GM23338 (cell line): ENCODE measurements at regions not wholly inside any gene's neighbourhood (a gene's known extent, or its start where the extent isn't known, plus 50 kb on each side); places are given as distances from the start of the nearest gene placed in this dataset.
"Not testable (repeated sequence)": the region's sequence is repeated elsewhere in the genome, so short reads cannot be mapped to it uniquely, and the experiment has no call there.

Experiments
- ATAC-seq: fragments of 200-7000 bp; cut with Tn5 transposase; 3 replicates; pipeline ENCODE4 v1.9.1; 2020
- DNase-seq: peaks from one replicate; pipeline ENCODE4 v3.0.0-alpha.2; 2015; ENCODE audit warnings: low spot score
- H2AFZ ChIP-seq: fragments of 200-600 bp; sonication (generic); 2 replicates; pipeline ENCODE4 v1.8.0; 2016; ENCODE audit warnings: antibody characterized with exemption, mild to moderate bottlenecking, moderate library complexity
- H3F3A ChIP-seq: fragments of 200-600 bp; sonication (generic); replicated peaks from 2 replicates; pipeline ENCODE4 v1.8.0; 2017; ENCODE audit warnings: antibody characterized with exemption, mixed run types, low read depth
- H3K27ac ChIP-seq: fragments of 200-600 bp; sonication (generic); 2 replicates; pipeline ENCODE4 v1.6.1; 2016; ENCODE audit warnings: low read depth
- H3K27me3 ChIP-seq: fragments of 200-600 bp; sonication (generic); 2 replicates; pipeline ENCODE4 v1.8.0; 2016; ENCODE audit warnings: mild to moderate bottlenecking, mixed run types, moderate library complexity; ENCODE audit not compliant: insufficient read depth
- H3K36me3 ChIP-seq: fragments of 200-600 bp; sonication (generic); 2 replicates; pipeline ENCODE4 v1.8.0; 2016; ENCODE audit warnings: mild to moderate bottlenecking; ENCODE audit not compliant: insufficient read depth
- H3K4me1 ChIP-seq: fragments of 200-600 bp; sonication (generic); 2 replicates; pipeline ENCODE4 v1.8.0; 2016; ENCODE audit warnings: mild to moderate bottlenecking, moderate library complexity; ENCODE audit not compliant: insufficient read depth
- H3K4me2 ChIP-seq: fragments of 200-600 bp; sonication (generic); 2 replicates; pipeline ENCODE4 v1.7.1; 2017; ENCODE audit warnings: mixed run types
- H3K4me3 ChIP-seq: fragments of 200-600 bp; sonication (generic); 2 replicates; pipeline ENCODE4 v1.6.1; 2016; ENCODE audit warnings: mixed run types
- H3K79me2 ChIP-seq: fragments of 200-600 bp; sonication (generic); replicated peaks from 2 replicates; pipeline ENCODE4 v1.8.0; 2017; ENCODE audit warnings: mild to moderate bottlenecking; ENCODE audit not compliant: insufficient read depth
- H3K9me2 ChIP-seq: fragments of 200-600 bp; sonication (generic); 2 replicates; pipeline ENCODE4 v1.8.0; 2017; ENCODE audit not compliant: insufficient read depth
- H4K20me1 ChIP-seq: fragments of 200-600 bp; sonication (generic); replicated peaks from 2 replicates; pipeline ENCODE4 v1.8.0; 2017; ENCODE audit warnings: mild to moderate bottlenecking; ENCODE audit not compliant: insufficient read depth
- H3K27ac Mint-ChIP-seq: 2 replicates; pipeline ENCODE4 v1.8.0; 2020; ENCODE audit warnings: inconsistent platforms, mild to moderate bottlenecking, moderate library complexity, mixed read lengths
- H3K27me3 Mint-ChIP-seq: 3 replicates; pipeline ENCODE4 v1.8.0; 2022; ENCODE audit warnings: low read depth, mild to moderate bottlenecking, moderate library complexity, mixed read lengths, inconsistent platforms; ENCODE audit not compliant: insufficient read depth, poor library complexity
- H3K36me3 Mint-ChIP-seq: 3 replicates; pipeline ENCODE4 v1.8.0; 2021; ENCODE audit warnings: low read depth, mild to moderate bottlenecking, inconsistent platforms, moderate library complexity, mixed read lengths
- H3K4me1 Mint-ChIP-seq: 3 replicates; pipeline ENCODE4 v1.8.0; 2020; ENCODE audit warnings: mild to moderate bottlenecking, inconsistent platforms, mixed read lengths
- H3K4me3 Mint-ChIP-seq: 3 replicates; pipeline ENCODE4 v1.8.0; 2021; ENCODE audit warnings: moderate library complexity, mild to moderate bottlenecking, inconsistent platforms, mixed read lengths
- H3K9me3 Mint-ChIP-seq: 3 replicates; pipeline ENCODE4 v1.8.0; 2020; ENCODE audit warnings: moderate library complexity, mild to moderate bottlenecking, inconsistent platforms, mixed read lengths
- TF ChIP-seq, protein P1 (sequence below), 2 experiments: fragments of 200-600 bp in 1 of 2; sonication (generic) in 1 of 2; conservative IDR thresholded peaks; 2 replicates each; pipeline versions ENCODE4 v1.5.1 to v1.6.1; 2016 to 2017; ENCODE audit warnings: antibody characterized with exemption in 2 of 2, low read depth in 2 of 2, mild to moderate bottlenecking in 2 of 2, moderate library complexity in 1 of 2
- TF ChIP-seq, protein P2 (sequence below): IDR thresholded peaks from one replicate; pipeline ENCODE4 v1.6.1; 2018; ENCODE audit warnings: antibody characterized with exemption; ENCODE audit not compliant: unreplicated experiment

DNA sequence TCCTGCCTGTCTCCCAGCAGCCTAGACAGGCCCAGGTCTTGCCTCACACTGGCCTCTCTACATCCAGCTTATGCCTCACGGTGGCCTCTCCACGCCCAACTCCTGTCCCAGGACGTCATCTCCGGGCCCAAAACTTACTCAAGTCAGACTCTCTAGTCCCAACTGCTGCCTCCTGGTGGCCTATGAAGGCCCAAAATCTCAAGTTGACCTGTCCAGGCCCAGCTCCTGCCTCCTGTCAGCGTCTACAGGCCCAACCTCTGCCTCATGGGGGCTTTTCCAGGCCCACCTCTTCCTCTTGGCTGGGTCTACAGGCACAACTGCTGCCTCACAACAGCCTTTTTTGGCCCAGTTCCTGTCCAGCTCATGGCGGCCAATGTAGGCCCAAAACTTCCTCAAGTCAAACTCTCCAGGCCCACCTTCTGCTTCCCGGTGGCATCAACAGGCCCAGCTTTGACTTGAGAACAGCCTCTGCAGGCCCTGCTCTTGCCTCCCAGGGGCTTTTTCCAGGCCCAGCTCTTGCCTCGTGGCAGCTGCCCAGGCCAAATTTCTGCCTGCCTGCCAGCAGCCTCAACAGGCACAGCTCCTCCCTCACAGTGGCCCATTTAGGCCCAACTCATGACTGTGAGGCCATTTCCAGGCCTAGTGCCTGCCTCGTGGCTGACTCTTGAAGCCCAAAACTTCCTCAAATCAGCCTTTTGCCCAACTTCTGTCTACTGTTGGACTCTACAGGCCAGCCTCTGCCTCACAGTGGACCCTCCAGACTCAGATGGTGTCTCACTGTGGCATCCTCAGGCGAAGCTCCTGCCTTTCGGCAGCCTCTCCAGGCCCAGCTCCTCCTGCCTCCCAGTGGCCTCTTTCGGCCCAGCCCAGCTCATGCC, 89.8 kb upstream of the PRDM7 start:
- not testable (repeated sequence) for H3F3A ChIP-seq, ATAC-seq, H3K4me1 ChIP-seq, H3K36me3 ChIP-seq, H3K4me3 ChIP-seq, H3K4me1 Mint-ChIP-seq, H3K27me3 Mint-ChIP-seq, H3K9me3 Mint-ChIP-seq, H3K27ac ChIP-seq, H3K27me3 ChIP-seq, H3K79me2 ChIP-seq, H3K9me2 ChIP-seq, H3K4me2 ChIP-seq, H3K36me3 Mint-ChIP-seq, H3K27ac Mint-ChIP-seq, H4K20me1 ChIP-seq, H2AFZ ChIP-seq, H3K4me3 Mint-ChIP-seq
- DNase-seq: peak; percentile 0
- TF ChIP-seq, protein P1, sequence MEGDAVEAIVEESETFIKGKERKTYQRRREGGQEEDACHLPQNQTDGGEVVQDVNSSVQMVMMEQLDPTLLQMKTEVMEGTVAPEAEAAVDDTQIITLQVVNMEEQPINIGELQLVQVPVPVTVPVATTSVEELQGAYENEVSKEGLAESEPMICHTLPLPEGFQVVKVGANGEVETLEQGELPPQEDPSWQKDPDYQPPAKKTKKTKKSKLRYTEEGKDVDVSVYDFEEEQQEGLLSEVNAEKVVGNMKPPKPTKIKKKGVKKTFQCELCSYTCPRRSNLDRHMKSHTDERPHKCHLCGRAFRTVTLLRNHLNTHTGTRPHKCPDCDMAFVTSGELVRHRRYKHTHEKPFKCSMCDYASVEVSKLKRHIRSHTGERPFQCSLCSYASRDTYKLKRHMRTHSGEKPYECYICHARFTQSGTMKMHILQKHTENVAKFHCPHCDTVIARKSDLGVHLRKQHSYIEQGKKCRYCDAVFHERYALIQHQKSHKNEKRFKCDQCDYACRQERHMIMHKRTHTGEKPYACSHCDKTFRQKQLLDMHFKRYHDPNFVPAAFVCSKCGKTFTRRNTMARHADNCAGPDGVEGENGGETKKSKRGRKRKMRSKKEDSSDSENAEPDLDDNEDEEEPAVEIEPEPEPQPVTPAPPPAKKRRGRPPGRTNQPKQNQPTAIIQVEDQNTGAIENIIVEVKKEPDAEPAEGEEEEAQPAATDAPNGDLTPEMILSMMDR (conservative IDR thresholded peaks at IDR 0.05; ENCODE audit: low read depth in 2 of 2): peak; percentile 5 to 31; a peak in 1 of 4 replicates

GRCh38 chr16:90151027-90151426, 73.9 kb upstream of the PRDM7 start:
- not testable (repeated sequence) for H3K9me2 ChIP-seq, H3K4me1 ChIP-seq, ATAC-seq, H3K27ac ChIP-seq, H3K36me3 ChIP-seq, H3F3A ChIP-seq, H3K36me3 Mint-ChIP-seq, DNase-seq, H3K27me3 Mint-ChIP-seq, H3K4me3 Mint-ChIP-seq, H3K27ac Mint-ChIP-seq, H3K79me2 ChIP-seq, H3K9me3 Mint-ChIP-seq, H2AFZ ChIP-seq, H3K4me1 Mint-ChIP-seq, H3K27me3 ChIP-seq, H3K4me3 ChIP-seq, H3K4me2 ChIP-seq, H4K20me1 ChIP-seq
- TF ChIP-seq, protein P2, sequence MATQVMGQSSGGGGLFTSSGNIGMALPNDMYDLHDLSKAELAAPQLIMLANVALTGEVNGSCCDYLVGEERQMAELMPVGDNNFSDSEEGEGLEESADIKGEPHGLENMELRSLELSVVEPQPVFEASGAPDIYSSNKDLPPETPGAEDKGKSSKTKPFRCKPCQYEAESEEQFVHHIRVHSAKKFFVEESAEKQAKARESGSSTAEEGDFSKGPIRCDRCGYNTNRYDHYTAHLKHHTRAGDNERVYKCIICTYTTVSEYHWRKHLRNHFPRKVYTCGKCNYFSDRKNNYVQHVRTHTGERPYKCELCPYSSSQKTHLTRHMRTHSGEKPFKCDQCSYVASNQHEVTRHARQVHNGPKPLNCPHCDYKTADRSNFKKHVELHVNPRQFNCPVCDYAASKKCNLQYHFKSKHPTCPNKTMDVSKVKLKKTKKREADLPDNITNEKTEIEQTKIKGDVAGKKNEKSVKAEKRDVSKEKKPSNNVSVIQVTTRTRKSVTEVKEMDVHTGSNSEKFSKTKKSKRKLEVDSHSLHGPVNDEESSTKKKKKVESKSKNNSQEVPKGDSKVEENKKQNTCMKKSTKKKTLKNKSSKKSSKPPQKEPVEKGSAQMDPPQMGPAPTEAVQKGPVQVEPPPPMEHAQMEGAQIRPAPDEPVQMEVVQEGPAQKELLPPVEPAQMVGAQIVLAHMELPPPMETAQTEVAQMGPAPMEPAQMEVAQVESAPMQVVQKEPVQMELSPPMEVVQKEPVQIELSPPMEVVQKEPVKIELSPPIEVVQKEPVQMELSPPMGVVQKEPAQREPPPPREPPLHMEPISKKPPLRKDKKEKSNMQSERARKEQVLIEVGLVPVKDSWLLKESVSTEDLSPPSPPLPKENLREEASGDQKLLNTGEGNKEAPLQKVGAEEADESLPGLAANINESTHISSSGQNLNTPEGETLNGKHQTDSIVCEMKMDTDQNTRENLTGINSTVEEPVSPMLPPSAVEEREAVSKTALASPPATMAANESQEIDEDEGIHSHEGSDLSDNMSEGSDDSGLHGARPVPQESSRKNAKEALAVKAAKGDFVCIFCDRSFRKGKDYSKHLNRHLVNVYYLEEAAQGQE: peak; percentile 54
